ENCODE measurements at regions not wholly inside any gene's neighbourhood (a gene's known extent, or its start where the extent isn't known, plus 50 kb on each side); places are given as distances from the start of the nearest gene placed in this dataset.
A peak's percentile ranks its signal among the peaks of the same experiment; 100 is the strongest.

GRCh38 chr5:71811779-71812178 is 92.7 kb downstream of the CARTPT start:
- ATAC-seq (no peak), FAIRE-seq (no peak), DNase-seq (ENCODE audit: low spot score) (no peak)
- Histone ChIP-seq H2AFZ (ENCODE audit: low read length) (no peak overlapping the region), H4K20me1 (ENCODE audit: insufficient read depth, low read length) (no peaks in the 10 kb centered on the region), H3K9ac (ENCODE audit: insufficient read depth, low read depth, low read length) (no peak overlapping the region), H3K9me3 (ENCODE audit: low read length) (no peaks in the 10 kb centered on the region), H3K27ac (ENCODE audit: extremely low read length, insufficient read depth, low read length) (no peak overlapping the region), H3K27me3 (ENCODE audit: control insufficient read depth in 1 of 2, insufficient read depth in 2 of 2, low read length in 2 of 2) (peaks cover 2 to 3% of the 10 kb centered on the region in 2 experiments; a peak in 1 of 5 replicates), H3K79me2 (ENCODE audit: insufficient read depth, low read length) (no peaks in the 10 kb centered on the region), H3K4me2 (ENCODE audit: low read depth, low read length) (no peak overlapping the region), H3K4me3 (replicated peaks in 1 of 3; ENCODE audit: insufficient read depth in 1 of 3, low read depth in 2 of 3, low read length in 3 of 3) (no peak overlapping the region), H3K36me3 (replicated peaks in 1 of 2; ENCODE audit: control insufficient read depth in 1 of 2, insufficient read depth in 2 of 2, low read length in 2 of 2) (no peaks in the 10 kb centered on the region), H3K4me1 (ENCODE audit: insufficient read depth, low read length) (no peaks in the 10 kb centered on the region)
- BruUV-seq (replicated peaks): no TSS peak
- TF ChIP-seq SNAPC5 (CRISPR knock-in tag; IDR thresholded peaks at IDR 0.05; ENCODE audit: borderline replicate concordance) (no peak), ATF7 (IDR thresholded peaks at IDR 0.05) (peak; percentile 78), ATF7 (CRISPR knock-in tag; IDR thresholded peaks at IDR 0.05) (no peak), ZNF232 (CRISPR knock-in tag; IDR thresholded peaks at IDR 0.05; ENCODE audit: borderline replicate concordance) (no peak), SCMH1 (CRISPR knock-in tag; IDR thresholded peaks at IDR 0.05; ENCODE audit: borderline replicate concordance) (no peak), ARHGAP35 (CRISPR knock-in tag; IDR thresholded peaks at IDR 0.05; ENCODE audit: borderline replicate concordance) (no peak), ARID5B (CRISPR knock-in tag; IDR thresholded peaks at IDR 0.05) (no peak), CEBPB (IDR thresholded peaks at IDR 0.05; ENCODE audit: borderline replicate concordance, low read depth, low read length) (peak; percentile 38; the same call in 1 of the 2 replicates), GTF3A (CRISPR knock-in tag; conservative IDR thresholded peaks at IDR 0.05) (no peak), MIER2 (CRISPR knock-in tag; IDR thresholded peaks at IDR 0.05) (no peak), ZNF563 (CRISPR knock-in tag; IDR thresholded peaks at IDR 0.05) (no peak), KLF13 (CRISPR knock-in tag; IDR thresholded peaks at IDR 0.05) (no peak), ZNF691 (CRISPR knock-in tag; IDR thresholded peaks at IDR 0.05; ENCODE audit: borderline replicate concordance, low read depth) (no peak)
- POLR2A ChIA-PET: no interaction called here
- intact Hi-C loops (cut with micrococcal nuclease; ENCODE audit: unreplicated experiment) (no loop called here), in situ Hi-C loops (cut with HindIII; ENCODE audit: extremely low pct_ligation_motif_present, low pct_unique_long_range_greater_than_20kb) (no loop called here)
- 2% methylated on average over 2 of the region's 2 CpGs for WGBS (ENCODE audit: low lambda C conversion rate)
- CTCF ChIA-PET (ENCODE audit: low intra/inter-chr PET ratio, low total read pairs): no interaction called here
